ENCODE measurements at regions not wholly inside any gene's neighbourhood (a gene's known extent, or its start where the extent isn't known, plus 50 kb on each side); places are given as distances from the start of the nearest gene placed in this dataset.

- DNase-seq = no peak
Observed at GRCh38 chr3:194806991-194807630, 121.4 kb downstream of the FAM43A start.

DNA sequence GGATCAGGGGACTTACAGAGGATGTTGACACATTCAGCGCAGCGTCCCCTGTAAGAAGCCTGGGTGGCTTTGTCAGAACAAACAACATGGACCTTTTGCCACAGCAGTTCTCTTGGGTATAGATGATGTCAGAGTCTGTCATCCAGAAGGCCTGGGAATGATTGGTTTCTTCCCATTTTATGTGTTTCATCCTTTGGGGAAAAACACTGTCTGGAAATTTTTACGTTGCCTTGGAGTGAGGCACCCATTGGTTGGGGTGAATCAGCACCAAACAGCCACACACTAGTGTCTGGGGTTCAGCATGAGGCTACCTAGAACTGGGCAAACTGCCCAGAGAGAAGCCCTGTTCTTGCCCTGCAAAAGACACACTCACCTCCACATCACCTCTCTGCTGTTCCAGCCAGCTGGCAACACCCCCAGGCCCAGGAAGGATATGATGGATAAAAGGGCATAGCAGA is 123.0 kb downstream of the FAM43A start:
- DNase-seq = no peak

GRCh38 chr3:194809382-194809781 is 123.7 kb downstream of the FAM43A start:
- no peak for DNase-seq

GRCh38 chr3:194810076-194810475 is 124.4 kb downstream of the FAM43A start:
- no peak for DNase-seq

DNA sequence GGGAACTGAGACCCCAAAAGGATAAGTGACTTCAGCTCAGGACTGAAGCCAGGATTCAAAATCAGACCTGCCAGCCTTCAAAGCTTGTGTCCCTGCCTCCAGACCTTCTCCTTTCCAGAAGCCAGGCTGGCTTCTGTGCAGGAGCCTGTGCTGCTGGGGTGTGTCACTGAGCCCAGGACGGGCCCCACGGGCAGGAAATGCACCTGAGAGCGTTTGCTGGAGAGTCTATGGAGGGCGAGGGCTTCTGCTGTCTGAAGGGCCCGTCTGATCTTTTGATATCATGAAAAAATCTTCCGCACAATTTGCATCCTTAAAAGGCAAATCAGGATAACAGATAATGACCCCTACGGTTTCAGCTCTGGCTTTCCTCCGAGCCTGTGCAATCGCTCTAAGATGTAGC is 125.4 kb downstream of the FAM43A start:
- no peak for DNase-seq

DNA sequence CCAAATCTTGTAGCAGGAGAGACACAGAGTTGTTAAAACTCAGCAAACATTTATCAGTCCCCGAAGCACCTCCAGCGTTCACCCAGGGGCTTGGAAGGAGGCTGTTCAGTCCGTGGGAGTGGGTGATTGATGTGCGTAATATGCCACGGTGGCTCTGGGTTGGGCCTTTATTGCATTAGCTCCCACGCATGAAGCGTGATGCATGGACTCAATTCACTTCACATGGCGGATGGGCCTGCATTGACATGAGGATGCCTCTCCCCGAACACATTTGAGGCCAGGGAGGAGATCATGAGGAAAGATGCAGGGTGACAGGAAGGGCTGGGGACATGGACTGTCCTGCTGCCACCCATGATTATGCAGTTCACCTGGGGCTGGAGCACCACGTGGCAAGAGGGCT is 126.5 kb downstream of the FAM43A start:
- DNase-seq = no peak

DNA sequence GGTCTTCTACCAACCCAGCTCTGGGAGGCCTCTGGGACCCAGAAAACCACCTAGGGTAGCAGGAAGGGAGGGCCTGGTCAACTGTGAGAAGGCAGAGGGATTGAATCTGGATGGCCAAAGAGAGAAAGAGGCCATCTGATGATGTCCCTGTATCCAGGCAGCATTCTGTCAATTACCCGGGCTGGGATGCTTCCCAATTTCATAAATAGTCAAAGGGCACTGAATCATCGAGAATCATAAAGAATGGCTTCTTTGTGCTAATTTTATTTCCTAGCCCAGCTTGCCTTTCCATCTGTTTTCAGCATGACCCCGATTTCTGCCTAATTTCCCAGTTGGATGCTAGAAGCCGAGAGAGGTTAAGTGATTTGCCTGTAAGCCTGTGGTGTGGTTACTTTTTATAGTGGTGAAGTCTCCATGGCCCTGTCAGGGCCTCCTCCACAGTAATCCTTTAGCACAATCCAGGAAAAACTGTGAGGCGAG is 129.2 kb downstream of the FAM43A start:
- peak; percentile 72 for DNase-seq

GRCh38 chr3:194816748-194817591 is 131.3 kb downstream of the FAM43A start:
- no peak for DNase-seq

- no peak for DNase-seq
Observed at GRCh38 chr3:194817592-194817930, 131.9 kb downstream of the FAM43A start.

GRCh38 chr3:194817936-194818335 is 132.3 kb downstream of the FAM43A start:
- no peak for DNase-seq

GRCh38 chr3:194824100-194824499 is 138.4 kb downstream of the FAM43A start:
- no peak for DNase-seq

- DNase-seq = no peak
Observed at GRCh38 chr3:194824701-194825111, 139.0 kb downstream of the FAM43A start.

DNA sequence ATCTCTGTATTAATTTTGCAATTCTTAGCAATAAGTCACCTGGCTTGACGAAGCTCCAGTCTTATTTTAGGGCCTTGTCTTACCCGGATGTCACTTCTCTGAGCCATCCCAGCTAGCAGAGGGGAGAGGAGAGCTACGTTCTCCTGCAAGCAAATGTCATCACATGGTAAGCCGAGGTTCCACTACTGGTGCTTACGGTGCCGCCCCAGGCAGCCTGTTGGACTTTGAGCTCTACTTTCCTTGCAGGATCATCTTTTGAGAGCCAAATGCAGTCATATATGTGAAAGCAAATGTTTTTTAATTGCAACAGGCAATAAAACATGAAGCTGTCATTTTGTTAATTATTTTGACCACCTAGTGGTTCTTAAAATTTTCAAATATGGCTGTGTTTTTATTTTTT is 140.9 kb downstream of the FAM43A start:
- DNase-seq = no peak

DNA sequence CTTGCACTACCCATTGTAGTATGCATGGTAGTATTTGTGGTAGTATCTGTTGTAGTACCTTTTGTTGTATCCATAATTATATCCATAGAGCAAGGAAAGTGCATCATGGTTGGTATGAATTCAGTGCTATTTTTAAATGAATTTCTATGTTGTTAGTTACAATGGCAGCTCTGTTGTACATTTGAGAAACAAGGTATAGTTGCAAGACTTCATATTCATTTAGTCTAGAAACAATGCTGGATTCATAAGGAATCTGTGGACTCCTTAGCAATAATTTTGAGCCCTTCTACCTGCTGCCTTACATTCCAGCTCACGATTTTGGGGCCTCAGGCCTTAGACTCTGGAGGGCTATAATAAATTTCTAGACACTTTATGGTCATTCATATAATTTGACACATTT is 141.8 kb downstream of the FAM43A start:
- no peak for DNase-seq

DNA sequence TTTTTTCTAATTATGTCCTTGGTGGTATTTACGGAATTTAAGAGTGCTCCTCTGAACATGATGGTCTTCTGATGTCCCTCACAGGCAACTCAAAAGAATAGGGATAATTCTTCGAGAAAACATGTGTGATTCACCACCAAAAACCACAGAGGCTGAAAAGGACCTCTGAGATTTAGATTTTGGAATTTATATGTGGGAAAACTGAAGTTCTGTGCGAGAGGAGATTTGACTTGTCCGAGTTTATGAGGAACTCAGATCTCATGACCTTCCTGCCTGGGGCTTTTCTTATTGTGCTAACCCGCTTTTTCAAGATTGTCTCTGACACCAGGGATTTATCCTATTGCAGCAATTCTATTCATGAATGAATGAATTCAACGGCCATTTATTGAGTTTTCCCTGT is 142.4 kb downstream of the FAM43A start:
- no peak for DNase-seq

- no peak for DNase-seq
Observed at GRCh38 chr3:194828926-194829325, 143.2 kb downstream of the FAM43A start.

GRCh38 chr3:194830401-194830800 is 144.7 kb downstream of the FAM43A start:
- no peak for DNase-seq

DNA sequence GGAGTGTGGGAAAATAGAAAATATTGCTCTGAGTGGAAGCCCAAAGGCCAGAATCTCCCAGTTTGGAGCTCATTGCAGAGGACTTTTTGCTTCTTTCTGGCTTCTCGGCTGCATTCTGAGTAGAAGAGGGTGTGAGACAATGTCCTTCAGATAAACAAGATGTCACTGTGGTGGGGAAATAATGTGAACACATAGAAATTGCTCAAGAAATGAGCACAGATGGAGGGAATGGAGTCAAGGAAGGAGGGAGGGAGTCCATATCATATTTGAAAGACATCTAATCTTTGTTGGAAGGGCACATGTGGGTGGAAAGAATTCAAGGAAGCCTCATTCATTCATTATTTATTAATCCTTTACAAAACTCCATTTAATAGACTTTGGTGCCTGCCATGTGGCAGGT is 145.3 kb downstream of the FAM43A start:
- DNase-seq = no peak

DNA sequence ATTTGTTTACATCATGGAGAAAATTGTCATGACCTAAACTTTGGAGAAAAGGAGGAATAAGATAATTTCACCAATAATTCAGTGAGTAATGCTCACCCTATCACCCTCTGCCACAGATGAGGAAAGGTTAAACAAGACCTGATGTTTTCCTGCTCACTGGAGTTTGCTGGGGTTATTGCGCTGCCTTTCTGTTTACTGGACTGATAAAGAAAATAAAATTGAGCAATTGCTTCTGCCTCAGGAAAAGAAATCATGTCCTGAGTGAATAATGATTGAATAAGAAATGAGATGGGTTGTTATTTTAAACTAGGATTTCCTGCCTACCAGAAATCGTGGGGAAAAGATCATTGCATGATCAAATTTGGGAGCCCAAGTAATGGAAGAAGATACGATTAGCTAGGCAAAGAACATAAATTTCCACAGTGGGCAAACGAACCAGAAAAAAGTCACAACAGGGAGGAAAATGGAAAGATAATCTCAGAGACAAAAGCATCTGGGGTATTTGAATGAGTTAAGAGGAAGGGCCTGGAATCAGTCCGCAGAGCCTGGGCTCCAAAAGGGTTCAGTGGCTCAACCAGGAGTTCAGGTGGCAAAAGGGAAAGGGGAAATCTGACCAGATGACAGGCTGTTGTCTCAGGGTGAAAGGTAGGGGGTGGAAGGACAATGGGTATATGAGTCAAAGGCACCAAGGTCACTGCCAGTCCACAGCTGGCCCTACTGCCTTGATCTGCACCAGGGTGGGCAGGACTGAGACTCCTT is 146.8 kb downstream of the FAM43A start:
- no peak for DNase-seq

DNA sequence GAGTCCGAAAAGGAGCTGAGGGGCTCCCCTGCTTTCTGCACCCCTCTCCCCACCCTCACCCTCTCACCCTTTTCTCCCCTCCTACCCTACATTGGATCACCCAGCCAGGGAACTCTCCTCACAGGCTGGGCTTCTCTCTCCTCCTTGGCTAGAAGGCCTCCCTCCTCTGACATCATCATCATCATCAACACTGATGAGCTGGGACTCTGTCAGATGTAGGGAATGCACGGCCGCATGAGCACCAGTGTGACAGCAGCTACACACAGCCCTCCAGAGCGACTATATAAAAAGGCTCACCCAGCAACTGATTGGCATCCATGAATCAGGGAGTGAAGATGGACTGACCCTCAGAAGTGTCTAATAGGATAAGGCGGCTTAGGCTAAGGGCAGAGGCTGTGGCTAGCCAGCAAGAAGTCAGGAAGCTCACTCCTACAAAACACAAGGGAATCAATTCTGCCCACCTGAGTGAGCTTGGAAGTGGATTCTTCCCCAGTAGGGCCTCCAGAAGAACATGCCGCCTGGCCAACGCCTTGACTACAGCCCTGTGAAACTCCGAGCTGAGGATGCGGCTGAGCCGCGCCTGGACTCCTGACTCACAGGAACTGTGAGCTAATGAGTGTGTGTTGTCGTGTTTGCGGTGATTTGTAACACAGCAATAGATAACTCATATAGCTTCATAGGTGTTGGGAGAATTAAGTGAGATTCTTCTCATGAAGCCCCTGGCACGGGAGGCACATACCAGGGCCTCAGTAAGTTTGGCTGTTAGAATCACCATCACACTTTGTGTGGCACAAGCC is 147.6 kb downstream of the FAM43A start:
- DNase-seq = no peak

DNA sequence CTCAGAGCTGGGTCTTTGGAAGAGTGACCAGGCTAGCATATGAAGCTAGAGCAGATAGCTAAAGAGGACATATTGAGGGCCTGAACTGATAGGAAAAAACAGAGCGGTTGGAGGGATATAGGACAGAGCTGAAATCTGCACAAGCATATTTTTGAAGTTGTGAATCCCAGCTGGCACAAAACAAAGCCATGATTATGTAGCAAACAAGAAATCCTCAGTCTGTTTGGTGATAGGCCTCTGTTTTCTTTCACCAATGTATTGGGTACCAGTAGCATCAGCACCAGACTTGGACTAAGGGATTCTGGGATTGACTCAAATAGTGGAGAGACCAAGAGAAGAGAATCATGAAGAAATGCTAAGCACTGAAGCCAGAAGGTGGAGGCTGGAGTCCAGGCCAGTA is 151.0 kb downstream of the FAM43A start:
- DNase-seq = peak; percentile 23

GRCh38 chr3:194837457-194838127 is 151.9 kb downstream of the FAM43A start:
- DNase-seq = no peak

Data from midbrain (tissue), 1 donor.